ENCODE measurements at regions not wholly inside any gene's neighbourhood (a gene's known extent, or its start where the extent isn't known, plus 50 kb on each side); places are given as distances from the start of the nearest gene placed in this dataset.
"Not testable (repeated sequence)": the region's sequence is repeated elsewhere in the genome, so short reads cannot be mapped to it uniquely, and the experiment has no call there.

- Histone ChIP-seq H3K9me3 (peaks cover 0 to 4% (median 0%) of the 10 kb centered on the region in 4 donors), H3K4me3 (no peak overlapping the region), H3K27me3 (no peaks in the 10 kb centered on the region), H3K36me3 (no peaks in the 10 kb centered on the region), H3K27ac (no peak overlapping the region), H3K4me1 (no peaks in the 10 kb centered on the region)
- DNase-seq = no peak
- WGBS, 2 donors = 47 to 68% methylated on average over 2 of the region's 2 CpGs
- intact Hi-C loops (cut with DNase I) = no loop called here
- TF ChIP-seq EP300 (IDR thresholded peaks at IDR 0.05) (no peak), CTCF (IDR thresholded peaks at IDR 0.05) (no peak), POLR2A (IDR thresholded peaks at IDR 0.05) (no peak), POLR2AphosphoS5 (IDR thresholded peaks at IDR 0.05) (no peak)
Measured at GRCh38 chr19:57028804-57029525, 90.8 kb upstream of the USP29 start.

DNA sequence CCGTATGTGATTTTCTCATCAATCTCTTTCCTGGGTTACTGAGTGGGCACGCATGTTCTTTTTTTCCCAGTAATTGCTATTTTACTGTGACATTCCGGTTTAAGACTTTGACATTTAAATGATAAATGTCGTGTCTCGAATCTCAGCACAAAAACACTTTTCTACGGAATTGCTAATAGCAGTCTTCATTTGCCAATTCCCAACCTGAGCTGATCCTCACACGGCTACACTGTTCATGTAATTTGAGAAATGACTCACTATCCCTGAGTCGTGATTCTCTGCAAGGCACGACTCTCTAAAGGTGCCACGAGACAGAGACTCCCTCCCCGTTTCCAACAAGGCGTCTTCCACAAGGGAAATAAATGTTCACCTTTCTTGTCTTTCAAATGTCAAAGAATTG is 88.7 kb upstream of the USP29 start:
- no peak overlapping the region for H3K27ac ChIP-seq
- peaks cover 0 to 11% (median 0%) of the 10 kb centered on the region in 4 donors for H3K9me3 ChIP-seq
- no peak for TF ChIP-seq POLR2A (IDR thresholded peaks at IDR 0.05)
- no peak for TF ChIP-seq CTCF (IDR thresholded peaks at IDR 0.05)
- TF ChIP-seq EP300 (IDR thresholded peaks at IDR 0.05) = no peak
- no peak for TF ChIP-seq POLR2AphosphoS5 (IDR thresholded peaks at IDR 0.05)
- H3K4me1 ChIP-seq = no peaks in the 10 kb centered on the region
- 86 to 91% methylated on average over 12 of the region's 12 CpGs for WGBS, 2 donors
- H3K4me3 ChIP-seq = no peak overlapping the region
- no peaks in the 10 kb centered on the region for H3K27me3 ChIP-seq
- DNase-seq = no peak
- H3K36me3 ChIP-seq = no peaks in the 10 kb centered on the region
- intact Hi-C loops (cut with DNase I) = no loop called here

DNA sequence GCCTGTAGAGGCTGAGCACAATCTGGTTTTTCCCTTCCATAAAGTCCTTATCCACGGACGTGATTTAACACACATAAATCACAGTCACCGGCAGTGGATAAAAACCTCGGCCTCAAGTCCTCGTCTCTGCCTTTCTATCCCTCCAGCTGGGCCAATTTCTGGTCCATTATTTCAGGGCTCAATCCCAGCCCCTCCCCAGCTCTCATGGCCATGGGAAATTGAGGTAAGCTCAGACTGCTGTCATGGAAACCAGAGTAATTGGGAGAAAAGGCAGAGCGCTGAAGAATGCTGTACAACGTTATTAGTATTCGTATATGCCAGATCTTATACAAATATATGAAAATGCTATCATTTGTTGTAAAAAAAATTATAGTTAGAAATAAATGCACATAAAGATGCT is 86.2 kb upstream of the USP29 start:
- no peaks in the 10 kb centered on the region for H3K4me1 ChIP-seq

GRCh38 chr19:57034544-57034943 is 85.2 kb upstream of the USP29 start:
- H3K27me3 ChIP-seq = no peaks in the 10 kb centered on the region
- TF ChIP-seq CTCF (IDR thresholded peaks at IDR 0.05) = no peak
- no peak for TF ChIP-seq POLR2AphosphoS5 (IDR thresholded peaks at IDR 0.05)
- no peak for TF ChIP-seq EP300 (IDR thresholded peaks at IDR 0.05)
- TF ChIP-seq POLR2A (IDR thresholded peaks at IDR 0.05) = no peak
- no peak overlapping the region for H3K27ac ChIP-seq
- peaks cover 0 to 11% (median 0%) of the 10 kb centered on the region in 4 donors for H3K9me3 ChIP-seq
- no peaks in the 10 kb centered on the region for H3K4me1 ChIP-seq
- no peak overlapping the region for H3K4me3 ChIP-seq
- WGBS, 2 donors = 81 to 83% methylated on average over 11 of the region's 11 CpGs
- intact Hi-C loops (cut with DNase I) = no loop called here
- no peak for DNase-seq
- H3K36me3 ChIP-seq = no peaks in the 10 kb centered on the region

More for the DNA sequence above, 86.2 kb upstream of the USP29 start:
- no peak overlapping the region for H3K4me3 ChIP-seq
- no peak for DNase-seq
- intact Hi-C loops (cut with DNase I) = no loop called here
- TF ChIP-seq POLR2AphosphoS5 (IDR thresholded peaks at IDR 0.05) (no peak), CTCF (IDR thresholded peaks at IDR 0.05) (no peak), EP300 (IDR thresholded peaks at IDR 0.05) (no peak), POLR2A (IDR thresholded peaks at IDR 0.05) (no peak)
- H3K27me3 ChIP-seq = no peaks in the 10 kb centered on the region
- no peaks in the 10 kb centered on the region for H3K36me3 ChIP-seq
- peaks cover 0 to 11% (median 0%) of the 10 kb centered on the region in 4 donors for H3K9me3 ChIP-seq
- H3K27ac ChIP-seq = no peak overlapping the region
- 85 to 92% methylated on average over 8 of the region's 8 CpGs for WGBS, 2 donors

- DNase-seq; H3K4me1 ChIP-seq; H3K27ac ChIP-seq; H3K36me3 ChIP-seq; H3K4me3 ChIP-seq; H3K27me3 ChIP-seq; intact Hi-C loops (cut with DNase I): not testable (repeated sequence)
- peaks cover 0 to 11% (median 2%) of the 10 kb centered on the region in 4 donors for H3K9me3 ChIP-seq
- WGBS, 2 donors = 85 to 88% methylated on average over 4 of the region's 4 CpGs
Measured at GRCh38 chr19:57035740-57036139, 84.0 kb upstream of the USP29 start.
